IMR-90 (cell line): ENCODE measurements at regions not wholly inside any gene's neighbourhood (a gene's known extent, or its start where the extent isn't known, plus 50 kb on each side); places are given as distances from the start of the nearest gene placed in this dataset.

ENCODE experiments used
- POLR2A ChIP-seq: IDR thresholded peaks from 2 replicates; pipeline ENCODE4 v1.6.1; 2012; ENCODE audit warnings: mild to moderate bottlenecking, low read depth, low read length
- RCOR1 ChIP-seq: IDR thresholded peaks from 2 replicates; pipeline ENCODE4 v1.6.1; 2012; ENCODE audit warnings: mild to moderate bottlenecking, low read length, improper control_type of control experiment; ENCODE audit not compliant: insufficient replicate concordance
- TF ChIP-seq, protein P1 (sequence below): conservative IDR thresholded peaks from 2 replicates; pipeline ENCODE4 v1.5.1; 2012; ENCODE audit warnings: mild to moderate bottlenecking, low read depth, low read length, improper control_type of control experiment

DNA sequence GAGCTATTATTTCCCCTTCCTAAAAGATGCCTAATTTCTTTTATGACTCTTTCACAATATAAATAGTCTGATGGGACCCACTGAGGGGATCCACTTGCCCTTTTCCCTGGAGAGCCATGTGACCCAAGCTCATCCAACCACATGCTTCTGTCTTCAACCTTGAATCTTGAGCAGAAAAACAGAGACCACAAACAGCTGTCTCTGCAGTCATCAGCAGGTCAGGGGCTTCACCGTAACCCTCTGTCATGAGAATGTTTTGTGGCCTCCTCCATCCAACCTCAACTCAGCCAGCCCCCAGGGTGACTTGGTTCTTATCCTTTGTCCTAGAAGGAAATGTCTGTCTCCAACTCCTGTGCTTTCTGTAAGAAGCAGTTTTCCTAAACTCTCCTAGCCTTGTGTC lies 129.6 kb upstream of the POU2AF2 start:
- TF ChIP-seq, protein P1, sequence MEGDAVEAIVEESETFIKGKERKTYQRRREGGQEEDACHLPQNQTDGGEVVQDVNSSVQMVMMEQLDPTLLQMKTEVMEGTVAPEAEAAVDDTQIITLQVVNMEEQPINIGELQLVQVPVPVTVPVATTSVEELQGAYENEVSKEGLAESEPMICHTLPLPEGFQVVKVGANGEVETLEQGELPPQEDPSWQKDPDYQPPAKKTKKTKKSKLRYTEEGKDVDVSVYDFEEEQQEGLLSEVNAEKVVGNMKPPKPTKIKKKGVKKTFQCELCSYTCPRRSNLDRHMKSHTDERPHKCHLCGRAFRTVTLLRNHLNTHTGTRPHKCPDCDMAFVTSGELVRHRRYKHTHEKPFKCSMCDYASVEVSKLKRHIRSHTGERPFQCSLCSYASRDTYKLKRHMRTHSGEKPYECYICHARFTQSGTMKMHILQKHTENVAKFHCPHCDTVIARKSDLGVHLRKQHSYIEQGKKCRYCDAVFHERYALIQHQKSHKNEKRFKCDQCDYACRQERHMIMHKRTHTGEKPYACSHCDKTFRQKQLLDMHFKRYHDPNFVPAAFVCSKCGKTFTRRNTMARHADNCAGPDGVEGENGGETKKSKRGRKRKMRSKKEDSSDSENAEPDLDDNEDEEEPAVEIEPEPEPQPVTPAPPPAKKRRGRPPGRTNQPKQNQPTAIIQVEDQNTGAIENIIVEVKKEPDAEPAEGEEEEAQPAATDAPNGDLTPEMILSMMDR, result no peak
- no peak for TF ChIP-seq POLR2A
- no peak for TF ChIP-seq RCOR1
